ENCODE measurements at regions not wholly inside any gene's neighbourhood (a gene's known extent, or its start where the extent isn't known, plus 50 kb on each side); places are given as distances from the start of the nearest gene placed in this dataset.
A peak's percentile ranks its signal among the peaks of the same experiment; 100 is the strongest.

DNA sequence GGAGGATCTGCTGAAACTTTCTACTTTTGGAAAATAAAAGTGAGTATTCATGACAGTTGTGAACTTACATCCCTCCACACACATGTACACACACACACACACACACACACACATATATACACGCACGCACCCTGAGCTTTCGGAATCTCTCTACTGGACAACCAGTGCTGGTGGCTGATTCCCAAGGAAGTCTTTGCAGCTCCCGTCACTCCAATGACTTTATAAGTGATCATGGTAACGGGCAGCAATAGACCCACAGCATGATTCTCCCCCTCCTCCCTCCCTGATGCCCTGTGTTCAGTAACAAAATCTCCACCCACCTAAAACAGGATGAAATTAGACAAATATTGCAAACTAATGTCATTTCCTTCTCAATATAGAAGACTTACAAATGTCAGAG is 364.9 kb downstream of the IRS1 start (continued):
- TF ChIP-seq, protein P1, sequence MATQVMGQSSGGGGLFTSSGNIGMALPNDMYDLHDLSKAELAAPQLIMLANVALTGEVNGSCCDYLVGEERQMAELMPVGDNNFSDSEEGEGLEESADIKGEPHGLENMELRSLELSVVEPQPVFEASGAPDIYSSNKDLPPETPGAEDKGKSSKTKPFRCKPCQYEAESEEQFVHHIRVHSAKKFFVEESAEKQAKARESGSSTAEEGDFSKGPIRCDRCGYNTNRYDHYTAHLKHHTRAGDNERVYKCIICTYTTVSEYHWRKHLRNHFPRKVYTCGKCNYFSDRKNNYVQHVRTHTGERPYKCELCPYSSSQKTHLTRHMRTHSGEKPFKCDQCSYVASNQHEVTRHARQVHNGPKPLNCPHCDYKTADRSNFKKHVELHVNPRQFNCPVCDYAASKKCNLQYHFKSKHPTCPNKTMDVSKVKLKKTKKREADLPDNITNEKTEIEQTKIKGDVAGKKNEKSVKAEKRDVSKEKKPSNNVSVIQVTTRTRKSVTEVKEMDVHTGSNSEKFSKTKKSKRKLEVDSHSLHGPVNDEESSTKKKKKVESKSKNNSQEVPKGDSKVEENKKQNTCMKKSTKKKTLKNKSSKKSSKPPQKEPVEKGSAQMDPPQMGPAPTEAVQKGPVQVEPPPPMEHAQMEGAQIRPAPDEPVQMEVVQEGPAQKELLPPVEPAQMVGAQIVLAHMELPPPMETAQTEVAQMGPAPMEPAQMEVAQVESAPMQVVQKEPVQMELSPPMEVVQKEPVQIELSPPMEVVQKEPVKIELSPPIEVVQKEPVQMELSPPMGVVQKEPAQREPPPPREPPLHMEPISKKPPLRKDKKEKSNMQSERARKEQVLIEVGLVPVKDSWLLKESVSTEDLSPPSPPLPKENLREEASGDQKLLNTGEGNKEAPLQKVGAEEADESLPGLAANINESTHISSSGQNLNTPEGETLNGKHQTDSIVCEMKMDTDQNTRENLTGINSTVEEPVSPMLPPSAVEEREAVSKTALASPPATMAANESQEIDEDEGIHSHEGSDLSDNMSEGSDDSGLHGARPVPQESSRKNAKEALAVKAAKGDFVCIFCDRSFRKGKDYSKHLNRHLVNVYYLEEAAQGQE (IDR thresholded peaks at IDR 0.05; ENCODE audit: unreplicated experiment), result no peak
- TF ChIP-seq JUNB (IDR thresholded peaks at IDR 0.05; ENCODE audit: unreplicated experiment) (no peak), EZH2 (IDR thresholded peaks at IDR 0.05; ENCODE audit: low read depth, unreplicated experiment) (no peak), ZNF331 (CRISPR knock-in tag; IDR thresholded peaks at IDR 0.05; ENCODE audit: low read depth) (no peak), ZNF114 (CRISPR knock-in tag; IDR thresholded peaks at IDR 0.05) (no peak), POLR2AphosphoS5 (IDR thresholded peaks at IDR 0.05; ENCODE audit: low read depth) (no peak), NANOG (IDR thresholded peaks at IDR 0.05; ENCODE audit: borderline replicate concordance) (no peak)
- TF ChIP-seq, protein P2, sequence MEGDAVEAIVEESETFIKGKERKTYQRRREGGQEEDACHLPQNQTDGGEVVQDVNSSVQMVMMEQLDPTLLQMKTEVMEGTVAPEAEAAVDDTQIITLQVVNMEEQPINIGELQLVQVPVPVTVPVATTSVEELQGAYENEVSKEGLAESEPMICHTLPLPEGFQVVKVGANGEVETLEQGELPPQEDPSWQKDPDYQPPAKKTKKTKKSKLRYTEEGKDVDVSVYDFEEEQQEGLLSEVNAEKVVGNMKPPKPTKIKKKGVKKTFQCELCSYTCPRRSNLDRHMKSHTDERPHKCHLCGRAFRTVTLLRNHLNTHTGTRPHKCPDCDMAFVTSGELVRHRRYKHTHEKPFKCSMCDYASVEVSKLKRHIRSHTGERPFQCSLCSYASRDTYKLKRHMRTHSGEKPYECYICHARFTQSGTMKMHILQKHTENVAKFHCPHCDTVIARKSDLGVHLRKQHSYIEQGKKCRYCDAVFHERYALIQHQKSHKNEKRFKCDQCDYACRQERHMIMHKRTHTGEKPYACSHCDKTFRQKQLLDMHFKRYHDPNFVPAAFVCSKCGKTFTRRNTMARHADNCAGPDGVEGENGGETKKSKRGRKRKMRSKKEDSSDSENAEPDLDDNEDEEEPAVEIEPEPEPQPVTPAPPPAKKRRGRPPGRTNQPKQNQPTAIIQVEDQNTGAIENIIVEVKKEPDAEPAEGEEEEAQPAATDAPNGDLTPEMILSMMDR (conservative IDR thresholded peaks at IDR 0.05; ENCODE audit: low read depth in 2 of 2), result no peak

DNA sequence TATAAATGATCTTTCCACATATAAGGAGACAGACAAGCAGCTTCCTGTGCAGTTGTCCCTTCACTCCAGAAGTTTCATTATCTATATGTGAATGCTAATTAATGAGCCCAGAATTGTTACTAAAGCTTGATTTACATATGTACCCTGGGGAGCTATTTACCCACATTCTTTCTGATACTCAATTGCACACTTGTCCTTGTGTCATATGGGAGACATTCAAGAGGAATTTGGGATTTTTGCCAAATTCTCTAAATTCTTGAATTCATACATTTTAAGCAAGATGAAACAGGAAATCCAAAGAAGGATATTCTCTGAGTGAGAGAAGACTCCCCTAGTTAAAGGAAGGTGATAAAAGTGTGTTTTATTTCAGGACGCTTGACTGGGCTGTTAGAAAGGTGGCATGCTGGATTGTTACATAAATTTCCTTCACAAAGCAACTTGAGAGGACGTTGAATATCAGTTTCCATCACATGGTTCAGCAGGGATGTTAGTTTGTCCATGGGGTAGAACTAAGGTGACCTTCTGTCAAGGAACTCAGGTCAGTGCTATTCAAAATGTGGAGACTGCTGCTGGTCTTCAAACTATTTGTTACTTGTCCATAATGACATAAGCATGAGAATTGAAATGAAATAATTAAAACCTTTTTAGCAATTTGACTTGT is 368.2 kb downstream of the IRS1 start:
- H3K4me1 ChIP-seq (ENCODE audit: insufficient read depth), result no peaks in the 10 kb centered on the region
- H3K4me1 Mint-ChIP-seq, result peaks cover 23% of the 10 kb centered on the region
- H3K79me2 ChIP-seq (replicated peaks; ENCODE audit: insufficient read depth), result no peaks in the 10 kb centered on the region
- H3K36me3 ChIP-seq (ENCODE audit: insufficient read depth), result no peaks in the 10 kb centered on the region
- no peaks in the 10 kb centered on the region for H3K27me3 ChIP-seq (ENCODE audit: insufficient read depth)
- H3F3A ChIP-seq (replicated peaks; ENCODE audit: low read depth), result no peaks in the 10 kb centered on the region
- H3K36me3 Mint-ChIP-seq (ENCODE audit: low read depth), result no peaks in the 10 kb centered on the region
- DNase-seq (ENCODE audit: low spot score) (no peak), ATAC-seq (no peak)
- H4K20me1 ChIP-seq (replicated peaks; ENCODE audit: insufficient read depth), result no peaks in the 10 kb centered on the region
- H3K27ac ChIP-seq (ENCODE audit: low read depth), result no peak overlapping the region
- no peak overlapping the region for H3K4me2 ChIP-seq
- H3K9me2 ChIP-seq (ENCODE audit: insufficient read depth), result peaks cover 7% of the 10 kb centered on the region; the same call in 1 of the 2 replicates
- H3K9me3 Mint-ChIP-seq, result no peaks in the 10 kb centered on the region; the same call in 2 of the 3 replicates
- H3K27ac Mint-ChIP-seq, result 0 out of 2 replicates have a peak overlapping the region, but pooled peaks have one; percentile 23
- H3K4me3 ChIP-seq, result no peak overlapping the region
- no peak overlapping the region for H3K4me3 Mint-ChIP-seq
- H2AFZ ChIP-seq, result no peak overlapping the region
- TF ChIP-seq STAT1 (IDR thresholded peaks at IDR 0.05; ENCODE audit: unreplicated experiment), result no peak
- TF ChIP-seq NANOG (IDR thresholded peaks at IDR 0.05; ENCODE audit: borderline replicate concordance), result no peak
- TF ChIP-seq, protein P3, sequence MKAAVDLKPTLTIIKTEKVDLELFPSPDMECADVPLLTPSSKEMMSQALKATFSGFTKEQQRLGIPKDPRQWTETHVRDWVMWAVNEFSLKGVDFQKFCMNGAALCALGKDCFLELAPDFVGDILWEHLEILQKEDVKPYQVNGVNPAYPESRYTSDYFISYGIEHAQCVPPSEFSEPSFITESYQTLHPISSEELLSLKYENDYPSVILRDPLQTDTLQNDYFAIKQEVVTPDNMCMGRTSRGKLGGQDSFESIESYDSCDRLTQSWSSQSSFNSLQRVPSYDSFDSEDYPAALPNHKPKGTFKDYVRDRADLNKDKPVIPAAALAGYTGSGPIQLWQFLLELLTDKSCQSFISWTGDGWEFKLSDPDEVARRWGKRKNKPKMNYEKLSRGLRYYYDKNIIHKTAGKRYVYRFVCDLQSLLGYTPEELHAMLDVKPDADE (IDR thresholded peaks at IDR 0.05), result no peak
- TF ChIP-seq POLR2AphosphoS5 (IDR thresholded peaks at IDR 0.05; ENCODE audit: low read depth), result no peak
- no peak for TF ChIP-seq JUNB (IDR thresholded peaks at IDR 0.05; ENCODE audit: unreplicated experiment)
- TF ChIP-seq ZNF331 (CRISPR knock-in tag; IDR thresholded peaks at IDR 0.05; ENCODE audit: low read depth), result no peak
- TF ChIP-seq ZNF114 (CRISPR knock-in tag; IDR thresholded peaks at IDR 0.05), result no peak
- no peak for TF ChIP-seq CREB1 (CRISPR knock-in tag; IDR thresholded peaks at IDR 0.05; ENCODE audit: low read depth)
- no peaks in the 10 kb centered on the region for H3K27me3 Mint-ChIP-seq (ENCODE audit: insufficient read depth, low read depth, poor library complexity)
